Activated CD4-positive, CD25-positive, alpha-beta regulatory T cell (primary cell): ENCODE measurements at regions not wholly inside any gene's neighbourhood (a gene's known extent, or its start where the extent isn't known, plus 50 kb on each side); places are given as distances from the start of the nearest gene placed in this dataset.
"Not testable (repeated sequence)": the region's sequence is repeated elsewhere in the genome, so short reads cannot be mapped to it uniquely, and the experiment has no call there.

Source experiments
- DNase-seq, 4 experiments: peaks; one replicate each; lab custom pipeline; 2025; lab: John Stamatoyannopoulos, UW

GRCh38 chr21:35565204-35565611 is 495.1 kb downstream of the SETD4 start:
- DNase-seq = no peak

GRCh38 chr21:35563885-35564451 is 496.4 kb downstream of the SETD4 start:
- DNase-seq = no peak

GRCh38 chr21:35562876-35563275 is 497.4 kb downstream of the SETD4 start:
- no peak for DNase-seq

- DNase-seq = no peak
Observed at GRCh38 chr21:35561116-35561515, 499.2 kb downstream of the SETD4 start.

- DNase-seq = no peak
Observed at GRCh38 chr21:35559829-35560225, 500.5 kb downstream of the SETD4 start.

- DNase-seq = no peak
Observed at GRCh38 chr21:35559128-35559828, 501.0 kb downstream of the SETD4 start.

- DNase-seq = no peak
Observed at GRCh38 chr21:35556536-35556935, 503.8 kb downstream of the SETD4 start.

GRCh38 chr21:35552483-35552882 is 503.4 kb upstream of the RUNX1 start:
- not testable (repeated sequence) for DNase-seq

- DNase-seq = no peak
Observed at GRCh38 chr21:35548904-35549615, 500.0 kb upstream of the RUNX1 start.

GRCh38 chr21:35547946-35548774 is 499.1 kb upstream of the RUNX1 start:
- no peak for DNase-seq

GRCh38 chr21:35543746-35544145 is 494.6 kb upstream of the RUNX1 start:
- no peak for DNase-seq

GRCh38 chr21:35540950-35541638 is 492.0 kb upstream of the RUNX1 start:
- no peak for DNase-seq

- DNase-seq = no peak
Observed at GRCh38 chr21:35538386-35538785, 489.3 kb upstream of the RUNX1 start.

- no peak for DNase-seq
Observed at GRCh38 chr21:35537604-35538003, 488.5 kb upstream of the RUNX1 start.

- no peak for DNase-seq
Observed at GRCh38 chr21:35533893-35534292, 484.8 kb upstream of the RUNX1 start.

- DNase-seq = no peak
Observed at GRCh38 chr21:35530766-35531165, 481.7 kb upstream of the RUNX1 start.

GRCh38 chr21:35529171-35529863 is 480.2 kb upstream of the RUNX1 start:
- no peak for DNase-seq

- DNase-seq = peak in 3 of 4 experiments; percentile 4 to 27 (median 12)
Observed at GRCh38 chr21:35528116-35529042, 479.3 kb upstream of the RUNX1 start.

GRCh38 chr21:35527358-35527757 is 478.3 kb upstream of the RUNX1 start:
- no peak for DNase-seq

- DNase-seq = peak in 1 of 4 experiments; percentile 2
Observed at GRCh38 chr21:35525443-35525842, 476.3 kb upstream of the RUNX1 start.
